GM19328 (cell line): ENCODE measurements at regions not wholly inside any gene's neighbourhood (a gene's known extent, or its start where the extent isn't known, plus 50 kb on each side); places are given as distances from the start of the nearest gene placed in this dataset.
A peak's percentile ranks its signal among the peaks of the same experiment; 100 is the strongest.
"Not testable (repeated sequence)": the region's sequence is repeated elsewhere in the genome, so short reads cannot be mapped to it uniquely, and the experiment has no call there.

Experiments
- ATAC-seq: cut with Tn5 transposase; IDR thresholded peaks from one replicate; pipeline ENCODE4 v1.9.1; 2021; ENCODE audit warnings: mild to moderate bottlenecking, moderate library complexity; ENCODE audit not compliant: unreplicated experiment

- ATAC-seq: peak; percentile 77
These were observed 56.6 kb upstream of the SLC1A4 start for GRCh38 chr2:64932371-64933216.

GRCh38 chr2:64934530-64934929 is 54.7 kb upstream of the SLC1A4 start:
- ATAC-seq: no peak

GRCh38 chr2:64936809-64937208 is 52.4 kb upstream of the SLC1A4 start:
- ATAC-seq: no peak

- ATAC-seq: not testable (repeated sequence)
These were observed 51.9 kb upstream of the SLC1A4 start for GRCh38 chr2:64937314-64937686.

- no peak for ATAC-seq
These were observed 51.3 kb upstream of the SLC1A4 start for GRCh38 chr2:64937687-64938491.

GRCh38 chr2:64938607-64939285 is 50.5 kb upstream of the SLC1A4 start:
- ATAC-seq: no peak

GRCh38 chr2:64939332-64939917 is 49.8 kb upstream of the SLC1A4 start:
- ATAC-seq: no peak
